IMR-90 (cell line): ENCODE measurements at regions not wholly inside any gene's neighbourhood (a gene's known extent, or its start where the extent isn't known, plus 50 kb on each side); places are given as distances from the start of the nearest gene placed in this dataset.

Experiments
- ATAC-seq: fragments of 200-7000 bp; cut with Tn5 transposase; 2 replicates; pipeline ENCODE4 v1.9.1; 2020; ENCODE audit warnings: low read depth, mild to moderate bottlenecking, moderate library complexity
- BruUV-seq: library from RNA; stranded (reverse); fragments of 400-500 nt; replicated peaks from 2 replicates; lab custom pipeline; 2021; lab: Mats Ljungman, UMichigan
- CTCF ChIA-PET: fragments of 300-600 bp; formaldehyde crosslinking; extraction: SDS; loops from one replicate; lab custom pipeline; 2021; ENCODE audit warnings: antibody characterized with exemption; lab: Yijun Ruan, JAX
- POLR2A ChIA-PET: fragments of 300-600 bp; sonication (Branson Sonifier 250); formaldehyde crosslinking; loops from one replicate; lab custom pipeline; 2022; ENCODE audit warnings: antibody characterized with exemption; ENCODE audit not compliant: unreplicated experiment; lab: Charles Lee
- DNase-seq: peaks from one replicate; pipeline ENCODE4 v3.0.0; 2013
- H2AFZ ChIP-seq: replicated peaks from 2 replicates; pipeline ENCODE3; 2013; ENCODE audit warnings: low read length, mild to moderate bottlenecking; ENCODE audit not compliant: poor library complexity
- H2AK5ac ChIP-seq: 2 replicates; pipeline ENCODE4 v1.6.1; 2013; ENCODE audit warnings: low read depth, low read length, inconsistent platforms
- H2AK9ac ChIP-seq: replicated peaks from 2 replicates; pipeline ENCODE3; 2013; ENCODE audit warnings: mild to moderate bottlenecking, low read depth, low read length, moderate library complexity; ENCODE audit not compliant: poor library complexity
- H2BK120ac ChIP-seq: 2 replicates; pipeline ENCODE4 v1.6.1; 2013; ENCODE audit warnings: low read depth, low read length, inconsistent platforms
- H2BK15ac ChIP-seq: 3 replicates; pipeline ENCODE4 v1.6.1; 2013; ENCODE audit warnings: low read depth, low read length, inconsistent platforms
- H2BK20ac ChIP-seq: 2 replicates; pipeline ENCODE4 v1.6.1; 2013; ENCODE audit warnings: low read depth, mild to moderate bottlenecking, inconsistent platforms, low read length, moderate library complexity
- H2BK5ac ChIP-seq: 2 replicates; pipeline ENCODE4 v1.6.1; 2013; ENCODE audit warnings: mild to moderate bottlenecking, low read depth, low read length, inconsistent platforms; ENCODE audit not compliant: poor library complexity, severe bottlenecking
- H3K14ac ChIP-seq: replicated peaks from 2 replicates; pipeline ENCODE4 v1.6.1; 2013; ENCODE audit warnings: low read depth, low read length, inconsistent platforms
- H3K18ac ChIP-seq: 2 replicates; pipeline ENCODE4 v1.6.1; 2013; ENCODE audit warnings: low read depth, low read length, control low read depth
- H3K23ac ChIP-seq: 2 replicates; pipeline ENCODE4 v1.6.1; 2013; ENCODE audit warnings: low read depth, low read length, inconsistent platforms
- H3K27ac ChIP-seq: 2 replicates; pipeline ENCODE4 v1.5.1; 2013; ENCODE audit warnings: mild to moderate bottlenecking, control low read depth, low read length; ENCODE audit not compliant: insufficient read depth
- H3K27me3 ChIP-seq: 2 replicates; pipeline ENCODE4 v1.6.1; 2013; ENCODE audit warnings: low read length; ENCODE audit not compliant: control insufficient read depth, insufficient read depth
- H3K36me3 ChIP-seq: 2 replicates; pipeline ENCODE4 v1.6.1; 2013; ENCODE audit warnings: low read length, mixed read lengths; ENCODE audit not compliant: control insufficient read depth, insufficient read depth
- H3K4ac ChIP-seq: 2 replicates; pipeline ENCODE4 v1.6.1; 2013; ENCODE audit warnings: low read depth, low read length, inconsistent platforms
- H3K4me1 ChIP-seq: 2 replicates; pipeline ENCODE4 v1.6.1; 2013; ENCODE audit warnings: low read length, mixed read lengths; ENCODE audit not compliant: control insufficient read depth, insufficient read depth
- H3K4me2 ChIP-seq: 2 replicates; pipeline ENCODE4 v1.6.1; 2013; ENCODE audit warnings: low read depth, mild to moderate bottlenecking, control low read depth, low read length, moderate library complexity
- H3K4me3 ChIP-seq: 2 replicates; pipeline ENCODE4 v1.5.1; 2013; ENCODE audit warnings: low read depth, mild to moderate bottlenecking, control low read depth, low read length, moderate library complexity; ENCODE audit not compliant: insufficient read depth
- H3K56ac ChIP-seq: 2 replicates; pipeline ENCODE4 v1.6.1; 2013; ENCODE audit warnings: low read length, inconsistent platforms; ENCODE audit not compliant: insufficient read depth; ENCODE audit errors: extremely low read depth
- H3K79me1 ChIP-seq, 2 experiments: 2 replicates each; pipeline ENCODE4 v1.6.1; 2013; ENCODE audit warnings: low read length in 2 of 2, inconsistent platforms in 1 of 2, low read depth in 1 of 2
- H3K9ac ChIP-seq: 2 replicates; pipeline ENCODE4 v1.6.1; 2013; ENCODE audit warnings: low read depth, low read length, control low read depth
- H3K9me1 ChIP-seq: 2 replicates; pipeline ENCODE4 v1.6.1; 2013; ENCODE audit warnings: low read length, inconsistent platforms; ENCODE audit not compliant: insufficient read depth
- H3K9me3 ChIP-seq: 2 replicates; pipeline ENCODE4 v1.6.1; 2013; ENCODE audit warnings: low read length; ENCODE audit not compliant: control insufficient read depth, insufficient read depth
- H4K20me1 ChIP-seq: 2 replicates; pipeline ENCODE4 v1.6.1; 2013; ENCODE audit warnings: low read length, inconsistent platforms; ENCODE audit not compliant: insufficient read depth
- H4K5ac ChIP-seq: 2 replicates; pipeline ENCODE4 v1.6.1; 2013; ENCODE audit warnings: mild to moderate bottlenecking, low read depth, low read length, control low read depth
- H4K8ac ChIP-seq, 2 experiments: 2 replicates each; pipeline ENCODE4 v1.6.1; 2013; ENCODE audit warnings: low read depth in 2 of 2, low read length in 2 of 2, control low read depth in 1 of 2, inconsistent platforms in 1 of 2
- H4K91ac ChIP-seq: 2 replicates; pipeline ENCODE4 v1.6.1; 2013; ENCODE audit warnings: low read depth, low read length, inconsistent platforms; ENCODE audit not compliant: insufficient read depth
- BHLHE40 ChIP-seq: fragments of 150-350 bp; IDR thresholded peaks from 2 replicates; pipeline ENCODE4 v1.6.1; 2016; ENCODE audit warnings: mild to moderate bottlenecking, low read depth, low read length
- CEBPB ChIP-seq: IDR thresholded peaks from 2 replicates; pipeline ENCODE4 v1.6.1; 2012; ENCODE audit warnings: low read depth, low read length, improper control_type of control experiment
- CHD1 ChIP-seq: IDR thresholded peaks from 2 replicates; pipeline ENCODE4 v1.6.1; 2012; ENCODE audit warnings: low read depth, low read length, improper control_type of control experiment
- FOS ChIP-seq: fragments of 150-350 bp; IDR thresholded peaks from 2 replicates; pipeline ENCODE4 v1.6.1; 2016; ENCODE audit warnings: low read depth, low read length
- MAFK ChIP-seq: IDR thresholded peaks from 2 replicates; pipeline ENCODE4 v1.6.1; 2012; ENCODE audit warnings: low read depth, low read length, improper control_type of control experiment
- MAZ ChIP-seq: IDR thresholded peaks from 2 replicates; pipeline ENCODE4 v1.6.1; 2012; ENCODE audit warnings: low read depth, mild to moderate bottlenecking, low read length, improper control_type of control experiment, moderate library complexity, borderline replicate concordance
- MXI1 ChIP-seq: IDR thresholded peaks from 2 replicates; pipeline ENCODE4 v1.6.1; 2012; ENCODE audit warnings: low read depth, mild to moderate bottlenecking, low read length, moderate library complexity, borderline replicate concordance
- NFE2L2 ChIP-seq: fragments of 150-350 bp; IDR thresholded peaks from 2 replicates; pipeline ENCODE4 v1.6.1; 2016; ENCODE audit warnings: low read depth, mild to moderate bottlenecking, low read length
- POLR2A ChIP-seq: IDR thresholded peaks from 2 replicates; pipeline ENCODE4 v1.6.1; 2012; ENCODE audit warnings: mild to moderate bottlenecking, low read depth, low read length
- RCOR1 ChIP-seq: IDR thresholded peaks from 2 replicates; pipeline ENCODE4 v1.6.1; 2012; ENCODE audit warnings: mild to moderate bottlenecking, low read length, improper control_type of control experiment; ENCODE audit not compliant: insufficient replicate concordance
- RFX5 ChIP-seq: IDR thresholded peaks from 2 replicates; pipeline ENCODE4 v1.8.0; 2012; ENCODE audit warnings: low read depth, mild to moderate bottlenecking, low read length, moderate library complexity
- SMC3 ChIP-seq: fragments of 150-350 bp; IDR thresholded peaks from 2 replicates; pipeline ENCODE4 v1.6.1; 2016; ENCODE audit warnings: low read depth, mild to moderate bottlenecking, antibody characterized with exemption, low read length, moderate library complexity
- WGBS, 2 experiments: methylation state at CpG; one replicate each; pipeline versions ENCODE4 v1.1.5 to v1.1.7; 2013; ENCODE audit warnings: missing lambda C conversion rate in 2 of 2; ENCODE audit not compliant: insufficient read length in 1 of 2; ENCODE audit errors: extremely low coverage in 2 of 2; 5-methylcytosine and 5-hydroxymethylcytosine counted together
- dilution Hi-C: fragments of 300-500 bp; cut with HindIII; formaldehyde crosslinking; loops from one replicate; pipeline ENCODE4 v1.14.3; 2018; ENCODE audit warnings: low sequenced_read_pairs; ENCODE audit not compliant: unreplicated experiment
- in situ Hi-C: fragments of 300-500 bp; cut with MboI; formaldehyde crosslinking; loops from 3 replicates; pipeline ENCODE4 v1.14.3; 2019; ENCODE audit warnings: low sequenced_read_pairs, inconsistent platforms, mixed read lengths
- intact Hi-C: fragments of 100-400 bp; cut with micrococcal nuclease; formaldehyde crosslinking; loops from 2 replicates; pipeline ENCODE4 v1.10.0; 2022
- TF ChIP-seq, protein P1 (sequence below): fragments of 150-350 bp; IDR thresholded peaks from 2 replicates; pipeline ENCODE4 v1.6.1; 2016; ENCODE audit warnings: low read depth, mild to moderate bottlenecking, low read length, moderate library complexity, borderline replicate concordance
- TF ChIP-seq, protein P2 (sequence below): fragments of 150-350 bp; IDR thresholded peaks from 2 replicates; pipeline ENCODE4 v1.6.1; 2017; ENCODE audit warnings: mild to moderate bottlenecking, antibody characterized with exemption, low read length, low read depth
- TF ChIP-seq, protein P3 (sequence below): conservative IDR thresholded peaks from 2 replicates; pipeline ENCODE4 v1.5.1; 2012; ENCODE audit warnings: mild to moderate bottlenecking, low read depth, low read length, improper control_type of control experiment

DNA sequence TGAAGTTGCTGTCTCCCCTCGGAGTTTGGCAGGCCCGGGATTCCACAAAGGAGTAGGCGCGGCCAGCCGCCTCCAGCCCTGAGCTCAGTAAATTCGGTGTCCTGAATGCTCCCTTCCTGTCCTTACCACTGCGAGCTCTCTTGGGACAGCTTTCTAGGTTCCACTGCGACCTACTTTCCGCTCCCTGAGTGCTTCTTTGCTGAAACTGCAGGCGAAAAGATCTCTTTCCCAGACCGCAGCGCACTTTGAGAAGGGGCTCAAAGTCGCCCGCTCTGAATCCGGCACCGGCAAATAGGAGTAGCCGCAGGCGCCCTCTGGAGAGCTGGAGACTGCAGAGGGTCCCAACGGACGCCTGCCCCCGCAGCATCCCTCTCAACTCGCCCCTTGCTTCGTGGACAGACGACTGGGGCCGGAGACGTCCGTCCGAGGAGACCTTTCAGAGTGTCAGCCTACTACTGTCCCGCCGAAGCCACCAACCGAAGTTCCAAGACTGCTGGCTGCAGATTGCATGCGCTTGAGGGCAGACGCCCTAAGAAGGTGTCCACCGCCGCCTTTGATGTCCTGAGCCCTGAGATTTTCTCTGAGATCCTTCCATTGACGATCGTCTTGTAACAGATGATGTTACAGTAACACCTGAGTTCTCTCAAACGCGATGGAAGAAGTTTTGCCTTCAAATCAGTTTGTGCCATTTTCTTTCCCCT, 96.0 kb downstream of the ANXA2R start:
- in situ Hi-C loops (no loop called here), intact Hi-C loops (no loop called here), dilution Hi-C loops (no loop called here)
- Histone ChIP-seq H2BK15ac (peak overlapping the region; percentile 90; the same call in 1 of the 3 replicates), H3K9me1 (no peaks in the 10 kb centered on the region), H3K4ac (peak overlapping the region; percentile 75), H4K20me1 (no peaks in the 10 kb centered on the region), H3K4me1 (peaks cover 3% of the 10 kb centered on the region; the same call in 1 of the 2 replicates), H3K27me3 (no peaks in the 10 kb centered on the region), H2BK5ac (peak overlapping the region; percentile 19), H3K9ac (peak overlapping the region; percentile 62), H4K91ac (peak overlapping the region; percentile 72; the same call in 1 of the 2 replicates), H2BK20ac (peak overlapping the region; percentile 82), H3K79me1 (peaks cover 0 to 9% of the 10 kb centered on the region in 2 experiments; a peak in 2 of 4 replicates), H3K4me3 (peak overlapping the region; percentile 27), H3K27ac (peak overlapping the region; percentile 53), H4K8ac (peak overlapping the region; percentile 92 to 93), H3K9me3 (no peaks in the 10 kb centered on the region), H3K18ac (peak overlapping the region; percentile 57; the same call in 1 of the 2 replicates), H3K14ac (peak overlapping the region; percentile 90), H3K36me3 (no peaks in the 10 kb centered on the region), H2BK120ac (peak overlapping the region; percentile 95), H3K4me2 (peak overlapping the region; percentile 91), H2AK5ac (0 out of 2 replicates have a peak overlapping the region, but pooled peaks have one; percentile 23), H2AK9ac (no peak overlapping the region), H3K23ac (peak overlapping the region; percentile 89), H4K5ac (peak overlapping the region; percentile 56), H2AFZ (peak overlapping the region; percentile 94), H3K56ac (0 out of 2 replicates have a peak overlapping the region, but pooled peaks have one; percentile 46)
- DNase-seq (peak; percentile 11), ATAC-seq (peak; percentile 71)
- BruUV-seq = no TSS peak
- ChIA-PET POLR2A (no interaction called here), CTCF (no interaction called here)
- WGBS, 2 experiments = 5% methylated on average over 16 of the region's 39 CpGs; no CpG with 5 or more reads in 1 of the 2 experiments
- TF ChIP-seq, protein P1, sequence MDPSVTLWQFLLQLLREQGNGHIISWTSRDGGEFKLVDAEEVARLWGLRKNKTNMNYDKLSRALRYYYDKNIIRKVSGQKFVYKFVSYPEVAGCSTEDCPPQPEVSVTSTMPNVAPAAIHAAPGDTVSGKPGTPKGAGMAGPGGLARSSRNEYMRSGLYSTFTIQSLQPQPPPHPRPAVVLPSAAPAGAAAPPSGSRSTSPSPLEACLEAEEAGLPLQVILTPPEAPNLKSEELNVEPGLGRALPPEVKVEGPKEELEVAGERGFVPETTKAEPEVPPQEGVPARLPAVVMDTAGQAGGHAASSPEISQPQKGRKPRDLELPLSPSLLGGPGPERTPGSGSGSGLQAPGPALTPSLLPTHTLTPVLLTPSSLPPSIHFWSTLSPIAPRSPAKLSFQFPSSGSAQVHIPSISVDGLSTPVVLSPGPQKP = no peak
- TF ChIP-seq CEBPB = no peak
- TF ChIP-seq MXI1 = no peak
- TF ChIP-seq MAZ = no peak
- no peak for TF ChIP-seq RCOR1
- no peak for TF ChIP-seq CHD1
- TF ChIP-seq, protein P2, sequence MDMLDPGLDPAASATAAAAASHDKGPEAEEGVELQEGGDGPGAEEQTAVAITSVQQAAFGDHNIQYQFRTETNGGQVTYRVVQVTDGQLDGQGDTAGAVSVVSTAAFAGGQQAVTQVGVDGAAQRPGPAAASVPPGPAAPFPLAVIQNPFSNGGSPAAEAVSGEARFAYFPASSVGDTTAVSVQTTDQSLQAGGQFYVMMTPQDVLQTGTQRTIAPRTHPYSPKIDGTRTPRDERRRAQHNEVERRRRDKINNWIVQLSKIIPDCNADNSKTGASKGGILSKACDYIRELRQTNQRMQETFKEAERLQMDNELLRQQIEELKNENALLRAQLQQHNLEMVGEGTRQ = no peak
- no peak for TF ChIP-seq MAFK
- TF ChIP-seq SMC3 = no peak
- TF ChIP-seq BHLHE40 = no peak
- no peak for TF ChIP-seq NFE2L2
- no peak for TF ChIP-seq RFX5
- TF ChIP-seq POLR2A = no peak
- TF ChIP-seq, protein P3, sequence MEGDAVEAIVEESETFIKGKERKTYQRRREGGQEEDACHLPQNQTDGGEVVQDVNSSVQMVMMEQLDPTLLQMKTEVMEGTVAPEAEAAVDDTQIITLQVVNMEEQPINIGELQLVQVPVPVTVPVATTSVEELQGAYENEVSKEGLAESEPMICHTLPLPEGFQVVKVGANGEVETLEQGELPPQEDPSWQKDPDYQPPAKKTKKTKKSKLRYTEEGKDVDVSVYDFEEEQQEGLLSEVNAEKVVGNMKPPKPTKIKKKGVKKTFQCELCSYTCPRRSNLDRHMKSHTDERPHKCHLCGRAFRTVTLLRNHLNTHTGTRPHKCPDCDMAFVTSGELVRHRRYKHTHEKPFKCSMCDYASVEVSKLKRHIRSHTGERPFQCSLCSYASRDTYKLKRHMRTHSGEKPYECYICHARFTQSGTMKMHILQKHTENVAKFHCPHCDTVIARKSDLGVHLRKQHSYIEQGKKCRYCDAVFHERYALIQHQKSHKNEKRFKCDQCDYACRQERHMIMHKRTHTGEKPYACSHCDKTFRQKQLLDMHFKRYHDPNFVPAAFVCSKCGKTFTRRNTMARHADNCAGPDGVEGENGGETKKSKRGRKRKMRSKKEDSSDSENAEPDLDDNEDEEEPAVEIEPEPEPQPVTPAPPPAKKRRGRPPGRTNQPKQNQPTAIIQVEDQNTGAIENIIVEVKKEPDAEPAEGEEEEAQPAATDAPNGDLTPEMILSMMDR = no peak
- no peak for TF ChIP-seq FOS
